ENCODE measurements at regions not wholly inside any gene's neighbourhood (a gene's known extent, or its start where the extent isn't known, plus 50 kb on each side); places are given as distances from the start of the nearest gene placed in this dataset.

DNA sequence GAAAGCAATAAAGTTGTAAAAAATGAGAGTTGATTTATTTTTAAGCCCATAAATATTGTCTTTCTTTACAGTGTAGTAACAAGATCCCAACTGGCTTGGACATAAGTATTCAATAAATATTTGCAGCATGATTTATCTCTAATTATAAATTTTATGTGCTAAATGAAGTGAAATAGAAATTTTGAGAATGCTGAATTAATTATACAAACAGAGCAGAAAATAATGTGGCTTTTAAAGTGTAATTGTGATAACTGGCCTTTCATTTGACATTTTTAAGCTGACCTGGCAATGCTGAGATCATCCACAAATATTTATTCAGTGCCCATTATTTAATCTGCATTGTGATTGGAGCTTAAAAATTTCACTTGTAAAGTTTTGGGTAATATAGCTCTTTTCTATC lies 201.6 kb upstream of the NAV3 start:
- no peak for TF ChIP-seq ZNF274 (IDR thresholded peaks at IDR 0.05; ENCODE audit: low read depth, low read length)
- no peak for TF ChIP-seq YY1 (IDR thresholded peaks at IDR 0.05; ENCODE audit: insufficient read depth, insufficient read length)

All from NT2/D1 (cell line).